NB4 (cell line): ENCODE measurements at regions not wholly inside any gene's neighbourhood (a gene's known extent, or its start where the extent isn't known, plus 50 kb on each side); places are given as distances from the start of the nearest gene placed in this dataset.

Experiments
- DNase-seq: peaks from one replicate; pipeline ENCODE4 v3.0.0; 2010; ENCODE audit warnings: low read depth
- H3K4me3 ChIP-seq: one replicate; pipeline ENCODE4 v1.5.1; 2011; ENCODE audit warnings: mild to moderate bottlenecking, low read depth, low read length, moderate library complexity
- MYC ChIP-seq: IDR thresholded peaks from 2 replicates; pipeline ENCODE4 v1.6.1; 2011; ENCODE audit warnings: low read depth, low read length
- POLR2A ChIP-seq: IDR thresholded peaks from 2 replicates; pipeline ENCODE4 v1.6.1; 2011; ENCODE audit warnings: mild to moderate bottlenecking; ENCODE audit not compliant: insufficient read length; ENCODE audit errors: extremely low read depth
- TF ChIP-seq, protein P1 (sequence below): IDR thresholded peaks from 2 replicates; pipeline ENCODE4 v1.6.1; 2011; ENCODE audit warnings: low read depth, low read length
- TF ChIP-seq, protein P2 (sequence below): IDR thresholded peaks from one replicate; pipeline ENCODE4 v1.5.1; 2012; ENCODE audit warnings: low read depth, low read length

DNA sequence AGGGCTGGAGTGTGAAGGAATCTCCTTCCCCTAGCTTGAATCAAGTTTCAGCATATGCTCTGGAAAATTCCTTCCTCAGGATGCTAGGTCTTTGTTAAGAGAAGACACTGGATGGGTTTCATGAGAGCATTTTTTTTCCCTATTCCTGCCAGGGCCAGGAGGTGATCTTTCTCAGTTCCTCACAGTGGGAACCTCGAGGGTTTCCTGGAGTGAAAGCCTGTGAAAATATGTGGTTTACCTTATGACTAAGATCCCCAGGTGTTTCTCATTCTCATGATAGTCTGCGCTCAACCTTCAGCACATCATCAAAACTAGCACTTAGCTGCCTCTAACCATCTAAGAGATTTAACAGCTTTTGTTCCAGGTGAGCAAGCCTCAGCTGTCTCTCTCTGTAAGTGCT, 985.3 kb upstream of the FAT3 start:
- no peak for DNase-seq
- TF ChIP-seq, protein P1, sequence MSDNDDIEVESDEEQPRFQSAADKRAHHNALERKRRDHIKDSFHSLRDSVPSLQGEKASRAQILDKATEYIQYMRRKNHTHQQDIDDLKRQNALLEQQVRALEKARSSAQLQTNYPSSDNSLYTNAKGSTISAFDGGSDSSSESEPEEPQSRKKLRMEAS, result no peak
- TF ChIP-seq MYC (no peak), POLR2A (no peak)
- TF ChIP-seq, protein P2, sequence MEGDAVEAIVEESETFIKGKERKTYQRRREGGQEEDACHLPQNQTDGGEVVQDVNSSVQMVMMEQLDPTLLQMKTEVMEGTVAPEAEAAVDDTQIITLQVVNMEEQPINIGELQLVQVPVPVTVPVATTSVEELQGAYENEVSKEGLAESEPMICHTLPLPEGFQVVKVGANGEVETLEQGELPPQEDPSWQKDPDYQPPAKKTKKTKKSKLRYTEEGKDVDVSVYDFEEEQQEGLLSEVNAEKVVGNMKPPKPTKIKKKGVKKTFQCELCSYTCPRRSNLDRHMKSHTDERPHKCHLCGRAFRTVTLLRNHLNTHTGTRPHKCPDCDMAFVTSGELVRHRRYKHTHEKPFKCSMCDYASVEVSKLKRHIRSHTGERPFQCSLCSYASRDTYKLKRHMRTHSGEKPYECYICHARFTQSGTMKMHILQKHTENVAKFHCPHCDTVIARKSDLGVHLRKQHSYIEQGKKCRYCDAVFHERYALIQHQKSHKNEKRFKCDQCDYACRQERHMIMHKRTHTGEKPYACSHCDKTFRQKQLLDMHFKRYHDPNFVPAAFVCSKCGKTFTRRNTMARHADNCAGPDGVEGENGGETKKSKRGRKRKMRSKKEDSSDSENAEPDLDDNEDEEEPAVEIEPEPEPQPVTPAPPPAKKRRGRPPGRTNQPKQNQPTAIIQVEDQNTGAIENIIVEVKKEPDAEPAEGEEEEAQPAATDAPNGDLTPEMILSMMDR, result no peak
- H3K4me3 ChIP-seq, result no peak overlapping the region

DNA sequence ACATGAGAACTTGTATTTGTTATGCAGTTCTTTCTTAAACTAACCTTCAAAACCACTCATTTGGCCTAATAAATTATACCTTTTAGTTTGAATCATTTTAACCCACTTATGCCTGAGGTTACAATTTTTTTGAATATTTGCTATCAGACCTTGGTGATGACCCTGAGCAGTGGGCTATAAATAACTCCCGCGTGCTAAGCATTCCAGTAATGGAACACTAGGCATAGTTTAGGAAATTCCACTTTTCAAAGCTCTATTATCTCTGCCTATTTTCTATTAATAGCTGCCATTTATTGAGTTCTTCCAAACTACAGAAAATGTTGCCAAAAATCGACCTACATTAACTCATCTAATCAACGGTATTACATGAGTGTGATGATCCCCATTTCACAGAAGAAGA, 993.4 kb upstream of the FAT3 start:
- no peak overlapping the region for H3K4me3 ChIP-seq
- TF ChIP-seq, protein P1, result no peak
- TF ChIP-seq, protein P2, result no peak
- TF ChIP-seq MYC, result no peak
- TF ChIP-seq POLR2A, result no peak
- no peak for DNase-seq

DNA sequence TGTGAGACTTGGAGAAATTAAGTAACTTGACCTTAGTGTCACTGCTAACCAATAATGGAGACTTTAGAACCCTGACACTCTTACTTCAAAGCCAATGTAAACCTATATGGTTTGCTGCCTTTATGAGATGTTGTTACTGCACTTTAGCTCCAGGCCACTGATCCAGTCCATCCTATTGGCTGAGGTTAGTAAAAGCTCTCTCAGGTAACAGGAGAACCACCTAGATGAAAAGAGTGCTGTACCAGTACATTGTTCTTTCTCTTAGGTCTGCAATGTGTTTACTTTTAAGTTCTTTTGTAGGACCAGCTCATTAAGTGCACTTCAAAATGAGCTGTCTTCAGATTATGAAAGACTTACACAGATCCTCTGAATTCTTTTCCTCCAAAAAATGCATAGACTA, 994.0 kb upstream of the FAT3 start:
- H3K4me3 ChIP-seq, result no peak overlapping the region
- TF ChIP-seq POLR2A (no peak), MYC (no peak)
- TF ChIP-seq, protein P2, result no peak
- TF ChIP-seq, protein P1, result no peak
- no peak for DNase-seq

DNA sequence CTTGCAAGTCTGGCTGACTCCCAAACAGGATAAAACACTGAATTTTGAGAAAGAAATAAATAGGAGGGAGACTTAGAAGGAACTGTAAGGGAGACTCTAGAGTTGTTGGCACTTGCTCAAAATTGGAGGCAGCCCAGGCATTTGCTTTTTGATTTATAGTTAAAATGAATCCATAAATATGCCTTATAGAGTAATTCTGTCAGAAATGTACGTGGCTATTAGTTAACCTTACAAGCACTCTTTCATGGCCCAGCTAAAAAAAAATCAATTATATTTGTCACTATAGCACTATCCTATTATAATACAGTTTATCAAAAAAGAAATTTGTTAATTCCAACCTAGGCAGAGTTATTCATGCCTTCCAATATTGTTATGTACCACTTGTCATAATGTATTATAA, 1000.0 kb upstream of the CHORDC1 start:
- no peak overlapping the region for H3K4me3 ChIP-seq
- TF ChIP-seq, protein P1, result no peak
- no peak for TF ChIP-seq POLR2A
- TF ChIP-seq MYC, result no peak
- TF ChIP-seq, protein P2, result no peak
- DNase-seq, result no peak

DNA sequence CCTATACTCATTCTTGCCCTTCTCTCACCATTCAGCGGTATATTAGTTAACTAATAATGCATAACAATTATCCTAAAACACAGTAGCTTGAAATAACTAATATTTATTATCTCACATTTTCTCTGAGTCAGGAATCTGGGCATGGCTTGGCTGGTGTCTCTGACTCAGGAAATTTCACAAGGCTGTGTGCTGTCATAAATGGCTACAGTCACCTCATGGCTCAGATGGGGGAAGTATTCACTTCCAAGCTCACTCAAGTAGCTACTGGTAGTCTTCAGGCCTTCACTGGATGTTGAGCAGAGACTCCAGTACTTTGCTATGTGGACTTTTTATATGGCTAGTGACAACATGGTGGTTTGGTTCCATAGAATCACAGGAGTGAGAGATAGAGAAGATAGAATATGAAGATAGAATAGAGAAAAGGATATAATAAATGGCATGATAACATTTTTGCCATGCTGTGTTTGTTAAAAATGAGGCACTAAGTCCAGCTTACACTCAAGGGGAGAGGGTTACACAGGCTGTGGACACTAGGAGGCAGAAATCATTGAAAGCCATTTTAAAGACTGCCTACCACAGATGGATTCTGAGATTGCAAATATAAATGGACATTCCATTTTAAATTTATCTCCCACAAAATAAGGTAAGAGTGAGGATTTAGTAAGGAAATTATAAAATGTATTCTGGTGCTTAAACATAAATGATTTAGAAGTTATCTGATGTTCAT, 997.8 kb upstream of the CHORDC1 start:
- TF ChIP-seq POLR2A (no peak), MYC (no peak)
- TF ChIP-seq, protein P1, result no peak
- TF ChIP-seq, protein P2, result no peak
- no peak for DNase-seq
- H3K4me3 ChIP-seq, result no peak overlapping the region
